ENCODE measurements at regions not wholly inside any gene's neighbourhood (a gene's known extent, or its start where the extent isn't known, plus 50 kb on each side); places are given as distances from the start of the nearest gene placed in this dataset.

DNA sequence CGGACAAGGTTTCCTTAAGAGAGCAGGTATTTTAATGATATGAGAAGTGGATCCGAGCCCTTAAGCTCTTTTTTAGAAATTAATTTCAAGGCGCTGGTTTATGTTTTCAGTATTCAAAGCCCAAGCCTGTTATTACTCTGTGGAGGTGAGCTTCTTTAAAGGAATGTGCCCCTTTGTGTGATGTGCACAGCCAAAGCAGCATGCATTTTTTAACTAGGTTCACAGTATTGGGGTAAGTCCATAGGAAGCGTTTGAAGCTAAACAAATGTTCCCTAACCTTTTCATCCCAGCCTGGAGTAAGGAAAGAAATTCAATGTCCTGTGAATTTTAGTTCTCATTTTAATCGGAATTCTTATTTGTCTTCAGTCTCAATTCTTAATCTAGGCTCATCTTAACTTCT, 217.5 kb downstream of the KCTD12 start:
- TF ChIP-seq CTCF (conservative IDR thresholded peaks at IDR 0.05 in 1 of 2, IDR thresholded peaks at IDR 0.05 in 1 of 2; ENCODE audit: low read depth in 1 of 2, low read length in 2 of 2) (no peak), EZH2 (IDR thresholded peaks at IDR 0.05; ENCODE audit: low read length, missing control alignments) (no peak)

Measured in fibroblast of lung (primary cell).